VCaP (cell line): ENCODE measurements at regions not wholly inside any gene's neighbourhood (a gene's known extent, or its start where the extent isn't known, plus 50 kb on each side); places are given as distances from the start of the nearest gene placed in this dataset.

Experiments
- H3K27ac ChIP-seq: fragments of 450-650 bp; 2 replicates; pipeline ENCODE4 v1.5.1; 2017
- CTCF ChIP-seq: fragments of 450-650 bp; conservative IDR thresholded peaks from 2 replicates; pipeline ENCODE4 v1.5.1; 2017; ENCODE audit warnings: mild to moderate bottlenecking, moderate library complexity

DNA sequence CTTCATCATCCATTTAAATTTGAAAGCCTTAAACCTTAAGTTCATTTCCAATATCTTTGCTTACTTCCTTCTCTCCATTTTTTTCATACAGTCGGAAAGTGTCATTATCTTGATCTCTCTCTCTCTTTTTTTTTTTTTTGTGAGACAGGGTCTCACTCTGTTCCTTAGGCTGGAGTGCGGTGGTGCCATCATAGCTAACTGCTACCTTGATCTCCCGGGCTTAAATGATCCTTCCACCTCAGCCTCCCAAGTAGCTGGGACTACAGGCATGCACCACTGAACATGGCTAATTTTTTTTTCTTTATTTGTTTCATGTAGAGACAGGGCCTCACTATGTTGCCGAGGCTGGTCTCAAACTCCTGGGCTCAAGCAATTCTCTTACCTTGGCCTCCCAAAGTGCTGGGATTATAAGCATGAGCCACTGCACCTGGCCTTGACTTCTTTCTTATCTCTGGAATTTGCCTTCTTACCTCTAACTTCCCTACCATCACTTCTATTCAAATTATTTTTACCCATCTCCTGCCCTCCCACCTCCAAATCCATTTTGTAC lies 222.2 kb downstream of the MYCN start:
- H3K27ac ChIP-seq = no peak overlapping the region
- TF ChIP-seq CTCF = no peak

GRCh38 chr2:16161768-16162490 lies 221.6 kb downstream of the MYCN start:
- H3K27ac ChIP-seq = no peak overlapping the region
- TF ChIP-seq CTCF = no peak

DNA sequence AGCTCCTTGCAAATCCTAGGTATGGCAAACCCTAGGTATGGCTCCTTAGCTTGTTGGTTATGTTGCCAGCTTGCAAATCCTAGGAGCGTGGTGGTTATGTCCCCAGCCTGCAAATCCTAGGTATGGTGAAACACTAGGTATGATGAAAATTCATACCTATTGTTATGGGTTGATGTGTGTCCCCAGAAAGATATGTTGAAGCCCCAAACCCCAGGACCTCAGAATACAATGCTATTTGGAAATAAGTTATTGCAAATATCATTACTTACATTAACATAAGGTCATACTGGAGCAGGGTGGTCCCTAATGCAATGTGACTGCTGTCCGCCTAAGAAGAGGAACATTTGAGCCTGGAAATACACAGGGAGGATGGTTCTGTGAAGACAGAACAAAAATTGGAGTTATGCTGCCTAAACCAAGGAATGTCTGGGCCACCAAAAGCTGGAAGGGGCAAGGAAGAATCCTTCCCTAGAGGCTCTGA lies 220.8 kb downstream of the MYCN start:
- no peak overlapping the region for H3K27ac ChIP-seq
- no peak for TF ChIP-seq CTCF

DNA sequence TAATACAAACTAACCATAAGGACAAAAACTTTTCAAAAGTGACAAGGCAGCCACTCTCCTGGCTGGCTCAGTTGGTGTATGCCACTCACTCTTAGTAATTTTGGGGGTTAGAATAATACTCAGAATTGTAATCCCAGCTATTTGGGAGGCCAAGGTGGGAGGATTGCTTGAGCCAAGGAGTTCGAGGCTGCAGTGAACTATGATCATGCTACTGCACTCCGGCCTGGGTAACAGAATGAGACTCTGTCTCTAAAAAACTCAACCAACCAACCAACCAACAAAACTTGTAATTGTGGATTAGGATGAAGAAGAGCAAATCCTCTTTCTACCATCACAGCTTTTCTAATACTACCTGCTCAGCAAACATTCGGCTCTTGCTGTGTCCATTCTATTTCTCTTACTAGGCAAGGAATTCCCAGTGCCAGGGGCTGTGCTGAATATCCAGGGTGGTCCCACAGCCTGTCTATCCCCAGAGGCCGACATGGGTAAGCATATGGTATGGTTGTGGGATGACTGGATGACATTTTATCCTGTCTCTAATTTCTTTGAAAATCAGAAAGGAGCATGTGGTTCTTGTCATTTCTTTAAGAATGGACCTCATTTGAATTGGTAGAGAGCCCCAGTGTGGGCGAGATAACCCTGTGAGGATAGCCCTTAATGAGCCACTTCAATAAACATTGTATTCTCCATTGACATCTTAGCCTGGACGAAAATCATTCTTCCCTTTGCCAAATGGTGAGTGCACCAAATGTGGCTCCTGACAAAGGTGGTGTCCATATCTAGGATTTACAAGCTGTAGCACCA lies 220.1 kb downstream of the MYCN start:
- no peak for TF ChIP-seq CTCF
- no peak overlapping the region for H3K27ac ChIP-seq

GRCh38 chr2:16156411-16156810 lies 216.1 kb downstream of the MYCN start:
- no peak overlapping the region for H3K27ac ChIP-seq
- no peak for TF ChIP-seq CTCF

DNA sequence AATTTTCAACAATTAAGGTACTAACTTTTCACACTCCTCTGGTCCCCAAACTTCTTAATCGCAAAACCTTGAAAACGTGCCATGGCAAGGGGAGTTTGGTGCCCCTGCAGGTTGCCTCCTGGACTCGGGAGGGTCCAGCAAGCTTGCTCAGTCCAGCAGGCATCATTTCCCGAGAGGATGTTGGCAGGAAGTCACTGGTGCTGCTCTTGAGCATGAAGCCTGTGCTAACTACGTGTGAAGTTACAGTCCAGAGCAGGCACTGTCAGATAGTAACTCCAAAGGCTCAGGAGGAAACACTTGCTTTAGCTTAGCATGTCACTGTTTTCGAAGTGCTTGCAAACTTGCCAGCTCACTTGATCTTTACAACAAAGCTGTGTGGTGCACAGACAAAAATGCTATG lies 215.4 kb downstream of the MYCN start:
- TF ChIP-seq CTCF = no peak
- no peak overlapping the region for H3K27ac ChIP-seq

GRCh38 chr2:16155366-16155765 lies 215.0 kb downstream of the MYCN start:
- no peak for TF ChIP-seq CTCF
- no peak overlapping the region for H3K27ac ChIP-seq
